Activated CD8-positive, alpha-beta memory T cell treated with anti-CD3 and anti-CD28 coated beads, Interleukin-2, amount 10 ng/mL, durations not matched to agents 7 days and 5 days (primary cell): ENCODE measurements at regions not wholly inside any gene's neighbourhood (a gene's known extent, or its start where the extent isn't known, plus 50 kb on each side); places are given as distances from the start of the nearest gene placed in this dataset.

Experiments used
- ATAC-seq: fragments of 150-1000 bp; cut with Tn5 transposase; one replicate; pipeline ENCODE4 v1.10.0; 2021; ENCODE audit warnings: moderate library complexity
- CTCF ChIA-PET: fragments of 350-600 bp; sonication (Branson Sonifier 250); formaldehyde crosslinking; loops from one replicate; lab custom pipeline; 2021; ENCODE audit warnings: antibody characterized with exemption; lab: Charles Lee
- DNase-seq: peaks from one replicate; pipeline ENCODE4 v3.0.0-alpha.2; 2020
- H3K27ac Mint-ChIP-seq: one replicate; pipeline ENCODE4 v1.8.0; 2021; ENCODE audit warnings: mild to moderate bottlenecking, mixed read lengths
- H3K27me3 Mint-ChIP-seq: one replicate; pipeline ENCODE4 v1.8.0; 2021; ENCODE audit warnings: mixed read lengths
- H3K36me3 Mint-ChIP-seq: one replicate; pipeline ENCODE4 v1.8.0; 2021; ENCODE audit warnings: mild to moderate bottlenecking, mixed read lengths
- H3K4me1 Mint-ChIP-seq: one replicate; pipeline ENCODE4 v1.8.0; 2021; ENCODE audit warnings: mixed read lengths
- H3K4me3 Mint-ChIP-seq: one replicate; pipeline ENCODE4 v1.8.0; 2021; ENCODE audit warnings: mild to moderate bottlenecking, moderate library complexity, mixed read lengths
- H3K9me3 Mint-ChIP-seq: one replicate; pipeline ENCODE4 v1.8.0; 2022; ENCODE audit warnings: low read depth, mixed read lengths

DNA sequence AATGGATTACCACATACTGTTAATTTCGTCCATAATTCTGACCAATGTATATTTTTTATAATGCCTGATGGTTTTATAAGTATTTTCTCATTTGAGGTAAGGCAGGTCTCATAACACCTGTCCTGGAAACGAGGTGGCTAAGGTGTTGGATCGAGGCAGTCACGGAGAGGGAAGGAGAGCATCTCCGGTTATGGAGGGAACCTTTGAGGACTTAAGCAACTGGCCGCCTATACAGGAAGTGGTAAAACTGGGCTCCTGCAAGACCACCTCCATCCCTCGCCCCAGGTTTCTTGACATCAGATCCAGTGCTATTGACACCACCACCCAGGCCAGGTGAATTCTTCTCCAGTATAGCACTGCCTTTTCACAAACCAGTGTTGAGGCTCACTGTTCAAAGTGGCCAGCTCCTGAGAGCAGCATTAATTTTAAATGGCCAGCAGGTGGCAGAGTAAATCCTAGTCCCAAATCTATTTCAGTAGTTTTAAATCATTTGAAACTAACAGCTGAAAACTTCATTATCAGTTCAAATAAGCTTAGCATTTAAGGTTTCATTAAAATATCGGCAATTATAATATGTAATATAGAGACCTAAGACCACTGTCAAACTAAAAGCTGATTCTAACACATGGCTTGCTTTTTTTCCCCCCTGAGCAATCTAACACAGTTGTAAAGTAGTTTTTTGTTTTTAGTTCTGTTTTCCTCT is 100.8 kb downstream of the PPM1A start:
- CTCF ChIA-PET = interaction anchor here (0.8 to 3.9 kb wide), 13 partner anchors 9 to 903 kb away, joined by 3 to 28 read pairs (median 4); no protein-coding TSS in a partner anchor
- DNase-seq (no peak), ATAC-seq (no peak)
- H3K9me3 Mint-ChIP-seq = no peaks in the 10 kb centered on the region
- H3K36me3 Mint-ChIP-seq = no peaks in the 10 kb centered on the region
- H3K27ac Mint-ChIP-seq = no peak overlapping the region
- no peak overlapping the region for H3K4me3 Mint-ChIP-seq
- no peaks in the 10 kb centered on the region for H3K4me1 Mint-ChIP-seq
- peaks cover 25% of the 10 kb centered on the region for H3K27me3 Mint-ChIP-seq

DNA sequence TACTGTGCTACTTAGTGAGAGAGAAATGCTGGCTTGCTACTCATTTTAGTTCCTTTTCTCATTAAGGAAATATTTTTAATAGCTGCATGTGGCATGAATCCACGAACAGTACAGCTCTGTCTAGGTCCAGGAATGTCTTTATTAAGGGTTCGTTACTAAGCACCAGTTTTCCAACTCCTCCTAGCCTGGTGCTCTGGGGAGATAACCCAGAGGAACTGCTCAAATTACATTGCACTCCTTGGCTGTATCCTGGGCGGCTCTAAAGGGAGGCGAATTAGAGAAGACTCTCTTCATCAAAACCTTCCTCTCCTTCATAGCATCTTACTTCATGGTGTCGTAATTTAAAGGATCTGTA is 101.3 kb downstream of the PPM1A start:
- ATAC-seq = no peak
- CTCF ChIA-PET = interaction anchor here (0.8 to 3.9 kb wide), 13 partner anchors 8 to 903 kb away, joined by 3 to 28 read pairs (median 4); no protein-coding TSS in a partner anchor

DNA sequence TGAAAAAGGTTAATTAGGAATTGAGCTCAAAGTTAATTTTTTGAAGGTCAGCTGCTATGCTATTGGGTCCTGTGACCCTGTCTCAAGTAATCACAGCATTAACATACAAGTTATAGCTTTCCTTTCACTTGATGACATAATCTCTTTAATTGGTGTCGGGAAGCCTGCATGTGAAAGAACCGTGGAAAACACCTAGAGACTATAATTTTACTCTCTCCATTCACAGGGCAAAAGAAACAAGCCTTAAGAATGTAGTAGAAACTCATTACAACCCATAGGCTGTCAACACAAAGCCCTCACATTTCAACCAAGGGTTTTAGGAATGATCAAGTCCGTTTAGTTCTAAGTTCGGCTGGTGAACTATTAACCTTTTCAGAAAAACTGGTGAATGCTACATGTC is 104.4 kb downstream of the PPM1A start:
- Mint-ChIP-seq H3K4me1 (no peaks in the 10 kb centered on the region), H3K4me3 (no peak overlapping the region), H3K27me3 (peaks cover 17% of the 10 kb centered on the region), H3K36me3 (no peaks in the 10 kb centered on the region), H3K27ac (no peak overlapping the region), H3K9me3 (no peaks in the 10 kb centered on the region)
- DNase-seq (no peak), ATAC-seq (no peak)
- CTCF ChIA-PET = interaction anchor here (0.9 kb wide), 1 partner anchor 21 kb away, joined by 4 read pairs; no protein-coding TSS in a partner anchor

More for the DNA sequence above, 101.3 kb downstream of the PPM1A start:
- H3K27ac Mint-ChIP-seq = no peak overlapping the region
- DNase-seq = no peak
- H3K9me3 Mint-ChIP-seq = no peaks in the 10 kb centered on the region
- H3K4me1 Mint-ChIP-seq = no peaks in the 10 kb centered on the region
- H3K4me3 Mint-ChIP-seq = no peak overlapping the region
- peaks cover 21% of the 10 kb centered on the region for H3K27me3 Mint-ChIP-seq
- H3K36me3 Mint-ChIP-seq = no peaks in the 10 kb centered on the region

DNA sequence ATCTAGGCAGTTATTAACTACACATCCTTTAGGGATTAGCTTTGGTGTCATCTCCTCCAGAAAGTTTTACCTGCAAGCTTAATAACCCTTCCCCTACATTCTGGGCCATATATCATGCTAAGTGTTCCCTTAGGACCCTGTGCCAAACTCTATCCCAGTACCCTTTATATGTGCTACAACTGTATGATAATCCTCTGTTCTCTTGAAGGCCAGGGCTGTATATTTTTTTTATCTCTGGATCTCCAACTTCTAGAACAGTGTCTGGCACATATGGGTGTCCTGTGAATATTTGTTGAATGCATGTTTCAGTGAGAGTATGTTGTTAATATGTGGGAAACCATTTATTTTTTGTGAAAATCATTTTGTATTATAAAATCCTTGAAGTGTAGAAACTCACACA is 106.7 kb downstream of the PPM1A start:
- H3K27ac Mint-ChIP-seq = no peak overlapping the region
- DNase-seq = no peak
- ATAC-seq = no peak
- CTCF ChIA-PET = no interaction called here
- H3K9me3 Mint-ChIP-seq = no peaks in the 10 kb centered on the region
- no peak overlapping the region for H3K4me3 Mint-ChIP-seq
- no peaks in the 10 kb centered on the region for H3K36me3 Mint-ChIP-seq
- H3K27me3 Mint-ChIP-seq = peaks cover 9% of the 10 kb centered on the region
- H3K4me1 Mint-ChIP-seq = no peaks in the 10 kb centered on the region

DNA sequence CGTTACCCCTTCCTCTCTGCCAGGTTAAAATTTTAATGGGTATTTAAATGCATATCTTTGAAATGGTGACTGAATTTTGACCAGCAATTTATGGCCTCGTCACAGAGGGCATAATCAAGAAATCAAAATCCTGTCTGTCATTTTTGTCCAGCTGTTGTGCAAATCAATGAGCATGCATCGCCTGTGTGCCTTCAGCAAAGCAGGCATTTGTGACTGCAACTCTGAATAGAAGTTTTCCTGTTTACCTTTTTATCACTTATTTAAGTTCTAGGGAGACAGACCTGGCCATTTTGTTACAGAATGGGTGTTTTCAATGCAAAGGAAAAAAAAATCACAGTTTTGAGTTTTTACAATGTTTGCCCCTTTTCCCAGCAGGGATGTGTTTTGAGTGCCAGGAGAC is 107.4 kb downstream of the PPM1A start:
- no peak overlapping the region for H3K4me3 Mint-ChIP-seq
- CTCF ChIA-PET = no interaction called here
- no peaks in the 10 kb centered on the region for H3K4me1 Mint-ChIP-seq
- peaks cover 9% of the 10 kb centered on the region for H3K27me3 Mint-ChIP-seq
- no peak overlapping the region for H3K27ac Mint-ChIP-seq
- ATAC-seq = no peak
- H3K36me3 Mint-ChIP-seq = no peaks in the 10 kb centered on the region
- no peak for DNase-seq
- H3K9me3 Mint-ChIP-seq = no peaks in the 10 kb centered on the region

DNA sequence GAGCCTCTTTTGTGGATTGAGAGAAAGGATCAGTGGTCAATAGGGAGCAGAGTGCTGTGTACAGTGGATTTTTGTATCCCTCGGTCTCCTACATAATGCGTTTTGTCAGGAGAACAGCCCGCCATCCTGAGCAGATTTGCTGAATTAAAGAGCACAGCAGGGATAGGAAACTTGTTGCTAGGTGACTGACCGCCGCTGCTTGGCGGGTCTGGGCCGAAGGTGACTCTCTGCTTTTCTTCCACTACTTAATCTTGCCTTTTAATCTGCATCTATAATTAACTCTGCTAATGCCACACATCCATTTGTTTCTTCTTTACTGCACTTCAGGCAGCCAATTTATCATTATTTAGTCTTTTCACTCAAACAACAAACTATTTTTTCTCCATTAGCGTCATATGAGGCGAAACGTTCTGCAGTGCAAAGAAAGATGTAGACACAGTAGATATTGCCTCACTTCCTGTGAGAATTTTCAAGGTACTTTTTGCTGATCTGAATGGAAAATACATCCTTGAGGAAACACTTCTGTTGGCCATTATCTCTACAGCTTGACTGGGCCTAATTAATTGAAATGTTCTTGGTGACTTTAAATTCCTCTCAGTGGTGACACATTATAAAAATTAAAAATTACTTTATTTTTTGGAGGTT is 108.0 kb downstream of the PPM1A start:
- no peaks in the 10 kb centered on the region for H3K36me3 Mint-ChIP-seq
- ATAC-seq (no peak), DNase-seq (no peak)
- H3K27me3 Mint-ChIP-seq = peaks cover 3% of the 10 kb centered on the region
- no peaks in the 10 kb centered on the region for H3K9me3 Mint-ChIP-seq
- H3K27ac Mint-ChIP-seq = no peak overlapping the region
- CTCF ChIA-PET = no interaction called here
- no peaks in the 10 kb centered on the region for H3K4me1 Mint-ChIP-seq
- no peak overlapping the region for H3K4me3 Mint-ChIP-seq

DNA sequence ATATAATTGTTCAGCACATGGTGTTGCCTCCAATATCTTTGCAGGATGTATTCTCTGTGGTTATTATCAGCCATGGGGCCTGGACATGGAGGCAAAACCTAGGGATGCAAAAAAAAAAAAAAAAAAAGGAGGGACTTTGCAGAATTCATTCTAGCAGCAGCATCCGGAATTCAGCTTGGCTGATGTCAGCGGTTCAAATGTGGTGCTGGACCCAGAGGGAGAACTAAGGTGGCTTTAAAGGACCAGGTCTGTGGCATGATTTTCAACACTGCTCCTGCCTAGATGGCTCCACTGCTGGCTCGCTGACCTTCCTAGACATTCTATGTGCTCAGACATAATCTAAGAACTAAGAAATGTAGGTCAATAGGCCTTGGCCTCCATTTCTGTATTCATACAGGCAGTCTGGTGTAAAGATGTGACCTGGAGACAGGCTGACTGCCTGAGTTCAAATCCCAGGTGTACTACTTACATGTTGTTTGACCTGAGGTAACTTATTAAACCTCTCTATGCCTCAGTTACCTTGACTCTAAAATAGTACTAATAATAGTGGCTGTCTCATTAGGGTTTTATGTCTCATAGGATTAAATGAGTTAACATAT is 108.6 kb downstream of the PPM1A start:
- Mint-ChIP-seq H3K27ac (no peak overlapping the region), H3K36me3 (no peaks in the 10 kb centered on the region), H3K4me3 (no peak overlapping the region), H3K27me3 (peaks cover 3% of the 10 kb centered on the region), H3K9me3 (no peaks in the 10 kb centered on the region), H3K4me1 (no peaks in the 10 kb centered on the region)
- CTCF ChIA-PET = interaction anchor here (1.2 to 1.7 kb wide), 2 partner anchors 8 to 30 kb away, joined by 3 to 6 read pairs; no protein-coding TSS in a partner anchor
- DNase-seq (no peak), ATAC-seq (no peak)

DNA sequence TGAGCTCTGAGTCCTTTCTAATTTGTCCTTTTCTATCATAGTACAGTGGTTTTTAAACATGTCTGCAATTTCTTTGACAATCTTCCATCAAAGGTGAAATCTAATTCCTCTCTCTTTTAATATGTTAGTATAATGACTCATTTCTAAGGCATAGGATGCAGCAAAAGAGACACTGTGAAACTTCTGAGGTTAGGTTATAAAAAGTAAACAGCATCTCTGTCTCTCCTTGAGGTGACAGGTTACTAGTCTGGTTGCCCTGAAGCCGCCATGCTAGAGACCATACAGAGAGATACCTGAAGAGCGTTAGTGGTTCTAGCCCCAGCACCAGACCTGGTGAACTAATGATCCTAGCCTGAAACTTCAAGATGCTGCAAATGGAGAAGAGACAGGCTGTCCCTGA is 114.3 kb downstream of the PPM1A start:
- Mint-ChIP-seq H3K9me3 (no peaks in the 10 kb centered on the region), H3K4me3 (no peak overlapping the region), H3K36me3 (no peaks in the 10 kb centered on the region), H3K27me3 (peaks cover 14% of the 10 kb centered on the region), H3K4me1 (no peaks in the 10 kb centered on the region), H3K27ac (no peak overlapping the region)
- DNase-seq (no peak), ATAC-seq (no peak)
- CTCF ChIA-PET = no interaction called here

DNA sequence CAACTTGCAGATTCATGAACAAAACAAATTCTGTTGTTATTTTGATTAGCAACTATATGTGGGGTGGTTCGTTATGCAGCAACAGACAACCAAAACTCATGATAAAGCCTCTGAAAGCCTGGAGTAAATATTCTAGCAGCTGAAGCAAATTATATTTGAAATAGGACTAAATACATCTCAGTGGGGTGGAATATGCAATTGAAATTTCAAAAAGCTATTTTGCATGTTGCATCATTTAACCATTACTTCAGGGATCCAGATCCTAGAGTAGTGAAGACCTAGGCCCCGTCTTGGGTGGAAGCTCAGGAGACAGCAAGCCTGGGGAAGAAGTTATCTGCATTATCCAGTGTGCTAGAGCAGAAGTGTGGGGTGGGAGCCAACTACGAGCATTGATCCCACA is 114.7 kb downstream of the PPM1A start:
- Mint-ChIP-seq H3K27ac (no peak overlapping the region), H3K36me3 (no peaks in the 10 kb centered on the region), H3K9me3 (no peaks in the 10 kb centered on the region), H3K27me3 (peaks cover 14% of the 10 kb centered on the region), H3K4me1 (no peaks in the 10 kb centered on the region), H3K4me3 (no peak overlapping the region)
- ATAC-seq (no peak), DNase-seq (no peak)
- CTCF ChIA-PET = no interaction called here

DNA sequence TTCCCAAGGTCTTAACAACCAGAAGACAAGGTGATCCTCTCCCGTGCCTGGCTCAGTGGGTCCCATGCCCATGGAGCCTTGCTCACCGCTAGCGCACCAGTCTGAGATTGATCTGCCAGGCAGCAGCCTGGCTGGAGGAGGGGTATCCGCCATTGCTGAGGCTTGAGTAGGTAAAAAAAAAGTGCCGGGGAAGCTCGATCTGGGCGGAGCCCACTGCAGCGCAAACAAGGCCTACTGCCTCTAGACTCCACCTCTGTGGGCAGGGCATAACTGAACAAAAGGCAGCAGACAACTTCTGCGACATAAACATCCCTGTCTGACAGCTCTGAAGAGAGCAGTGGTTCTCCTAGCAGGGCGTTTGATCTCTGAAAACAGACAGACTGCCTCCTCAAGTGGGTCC is 104.0 kb downstream of the C14orf39 start:
- DNase-seq (no peak), ATAC-seq (no peak)
- Mint-ChIP-seq H3K27ac (no peak overlapping the region), H3K4me3 (no peak overlapping the region), H3K36me3 (no peaks in the 10 kb centered on the region), H3K27me3 (peaks cover 4% of the 10 kb centered on the region), H3K9me3 (no peaks in the 10 kb centered on the region), H3K4me1 (no peaks in the 10 kb centered on the region)
- CTCF ChIA-PET = no interaction called here
